HK-2 (cell line): ENCODE measurements at regions not wholly inside any gene's neighbourhood (a gene's known extent, or its start where the extent isn't known, plus 50 kb on each side); places are given as distances from the start of the nearest gene placed in this dataset.

Experiments used
- DNase-seq: peaks from one replicate; pipeline ENCODE4 v3.0.0-alpha.2; 2018; ENCODE audit not compliant: unreplicated experiment

DNA sequence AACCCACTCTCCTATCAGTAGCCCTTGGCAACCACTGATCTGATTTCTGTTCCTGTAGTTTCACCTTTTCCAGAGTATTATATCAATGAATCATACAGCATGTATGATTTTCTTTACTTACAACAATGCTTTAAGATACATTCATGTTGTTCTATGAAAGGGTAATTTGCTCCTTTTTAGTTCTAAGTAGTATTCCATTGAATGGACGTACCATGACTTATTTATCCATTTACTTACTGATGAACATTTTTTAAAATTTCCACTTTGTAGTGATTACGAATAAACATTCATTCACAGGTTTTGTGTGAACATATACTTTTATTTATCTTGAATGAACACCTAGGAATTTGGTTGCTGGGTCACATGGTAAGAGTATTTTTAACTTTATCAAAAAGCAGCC is 620.8 kb downstream of the HTR1A start:
- no peak for DNase-seq

DNA sequence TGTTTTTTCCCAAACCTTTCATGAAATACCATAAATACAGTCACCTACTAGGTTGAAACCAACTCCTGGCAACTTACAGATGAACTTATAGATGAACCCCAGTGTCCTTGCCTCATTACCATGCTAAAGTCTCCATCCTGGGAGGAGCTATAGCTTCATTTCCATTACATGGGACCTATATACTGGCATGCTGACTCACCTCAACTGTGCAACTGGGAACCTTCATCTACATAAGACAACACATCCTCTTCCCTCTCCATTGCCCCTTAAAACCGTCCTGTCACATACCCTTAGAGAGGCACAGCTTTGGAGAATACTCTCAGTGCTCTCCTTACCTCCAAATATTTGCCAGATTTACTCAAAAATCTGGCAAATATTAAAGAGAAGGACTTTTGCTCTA is 638.3 kb downstream of the HTR1A start:
- no peak for DNase-seq

- no peak for DNase-seq
Observed at GRCh38 chr5:63314551-63314950, 647.7 kb downstream of the HTR1A start.

DNA sequence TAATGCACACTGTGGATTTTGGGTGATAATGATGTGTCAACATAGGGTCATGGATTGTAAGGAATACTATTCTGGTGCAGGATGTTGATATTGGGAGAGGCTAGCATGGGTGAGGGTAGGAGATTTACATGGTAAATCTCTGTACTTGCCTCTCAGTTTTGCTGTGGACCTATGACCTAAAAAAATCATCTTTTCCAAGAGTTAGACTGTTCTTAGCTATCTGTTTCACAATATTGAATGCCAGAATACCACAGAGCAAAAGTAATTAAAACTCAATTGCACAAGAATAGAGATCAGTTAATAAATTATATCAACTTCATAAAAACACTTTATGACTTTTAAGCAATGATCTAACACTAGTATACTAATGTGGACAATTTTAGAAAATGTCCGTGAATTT is 651.6 kb downstream of the HTR1A start:
- no peak for DNase-seq

DNA sequence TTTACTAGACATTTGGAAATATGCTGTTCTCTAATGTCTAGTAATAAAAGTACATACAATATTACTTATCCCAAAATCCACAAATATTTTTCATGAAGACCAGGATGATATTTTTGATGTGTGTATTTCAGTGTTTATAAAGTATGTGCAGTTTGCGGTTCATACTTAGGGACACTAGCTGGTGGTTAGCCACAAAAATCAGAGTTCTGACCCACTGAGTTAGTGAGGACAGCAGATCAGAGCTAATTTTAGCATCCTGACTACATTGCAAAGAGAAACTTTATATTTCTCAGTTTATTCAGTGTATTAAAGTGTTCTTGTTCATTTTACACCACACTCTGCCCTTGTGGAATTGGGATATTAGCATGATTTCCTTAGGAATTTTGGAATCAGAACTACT is 655.3 kb downstream of the HTR1A start:
- no peak for DNase-seq

DNA sequence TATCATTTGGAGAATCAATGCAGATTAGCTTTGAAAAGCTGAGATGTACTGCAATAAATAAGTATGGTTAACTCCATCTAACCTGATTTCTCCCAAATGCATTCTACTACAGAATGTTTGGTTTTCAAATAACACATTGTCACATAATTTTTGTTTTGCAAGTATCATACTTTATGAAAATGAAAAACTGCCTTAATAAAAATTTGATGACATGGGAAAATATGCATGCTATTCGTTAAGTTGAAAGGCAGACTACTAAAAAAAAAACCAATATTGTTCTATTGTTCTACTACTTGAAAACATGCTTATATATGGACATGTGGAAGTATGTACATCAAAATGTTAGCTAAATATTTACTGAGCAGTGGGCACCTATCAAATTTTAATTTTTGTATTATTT is 668.9 kb downstream of the HTR1A start:
- no peak for DNase-seq

GRCh38 chr5:63286724-63287123 is 675.5 kb downstream of the HTR1A start:
- no peak for DNase-seq

DNA sequence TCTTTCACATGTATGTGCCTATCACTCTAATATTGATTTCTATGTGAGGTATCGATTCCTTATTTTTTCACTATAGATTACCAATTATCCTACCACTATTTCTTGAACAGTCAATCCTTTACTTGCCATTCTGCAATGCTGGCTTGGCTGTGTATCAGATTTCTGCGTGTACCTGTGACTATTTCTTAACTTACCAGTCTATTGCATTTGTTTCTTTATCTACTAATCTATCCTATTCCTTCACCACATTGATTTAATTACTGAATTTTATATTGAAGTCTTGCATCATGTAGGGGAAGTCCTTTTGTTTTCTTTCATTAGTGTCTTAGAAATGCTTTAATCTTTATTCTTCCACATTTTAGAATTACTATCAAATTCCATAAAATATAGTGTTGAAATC is 684.8 kb downstream of the LRRC70 start:
- DNase-seq: no peak

DNA sequence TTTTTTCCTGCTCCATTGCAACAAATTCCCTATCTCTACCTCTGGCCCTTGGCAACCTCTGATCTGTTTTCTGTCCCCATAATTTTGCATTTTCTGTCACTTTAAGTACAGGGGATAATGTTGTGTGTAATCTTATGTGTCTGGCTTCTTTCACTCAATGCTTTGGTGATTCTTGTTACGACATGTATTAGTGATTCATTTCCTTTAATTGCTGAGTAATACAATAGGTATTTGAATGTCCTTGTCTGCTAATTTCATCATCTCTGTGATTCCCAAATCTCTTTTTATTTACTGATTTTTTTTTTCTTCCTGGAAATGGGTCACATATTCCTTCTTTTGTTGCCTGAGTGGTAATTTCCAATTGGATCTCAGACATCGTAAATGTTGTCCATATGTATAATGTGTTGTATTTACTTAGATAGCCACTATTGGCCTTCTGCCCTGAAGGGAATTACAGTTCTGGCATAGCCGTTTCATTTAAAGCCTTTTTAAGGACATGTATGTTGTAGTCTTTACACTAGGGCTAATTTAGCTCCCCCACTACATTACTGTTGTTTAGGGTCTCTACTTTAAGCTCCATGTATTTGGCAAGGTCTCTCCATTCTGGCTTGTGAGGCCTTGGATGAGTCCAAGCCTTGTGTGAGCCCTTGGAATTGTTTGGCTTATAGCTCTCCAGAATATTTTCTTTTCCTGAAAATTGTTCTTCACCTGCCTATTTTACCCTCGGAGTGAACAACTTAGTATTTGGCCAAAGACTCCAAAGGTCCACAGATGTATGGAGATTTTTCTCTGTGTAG is 683.8 kb downstream of the LRRC70 start:
- DNase-seq: no peak

GRCh38 chr5:63261695-63262094 is 683.1 kb downstream of the LRRC70 start:
- DNase-seq: no peak

DNA sequence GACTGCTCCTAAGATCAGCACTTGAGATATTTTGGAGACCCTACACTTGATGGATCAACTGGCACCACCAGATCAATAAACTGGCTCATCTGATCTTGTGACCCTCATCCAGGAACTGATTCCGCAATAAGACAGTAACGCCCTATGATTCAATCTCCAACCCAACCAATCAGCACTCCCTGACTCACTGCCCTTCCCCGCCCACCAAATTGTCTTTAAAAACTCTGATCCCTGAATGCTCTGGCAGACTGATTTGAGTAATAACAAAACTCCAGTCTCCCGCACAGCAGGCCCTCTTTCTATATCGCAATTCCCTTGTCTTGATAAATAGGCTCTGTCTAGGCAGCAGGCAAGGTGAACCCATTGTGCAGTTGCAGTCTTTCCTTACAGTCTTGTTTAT is 677.0 kb downstream of the LRRC70 start:
- no peak for DNase-seq

- no peak for DNase-seq
Observed at GRCh38 chr5:63250939-63251338, 672.3 kb downstream of the LRRC70 start.

DNA sequence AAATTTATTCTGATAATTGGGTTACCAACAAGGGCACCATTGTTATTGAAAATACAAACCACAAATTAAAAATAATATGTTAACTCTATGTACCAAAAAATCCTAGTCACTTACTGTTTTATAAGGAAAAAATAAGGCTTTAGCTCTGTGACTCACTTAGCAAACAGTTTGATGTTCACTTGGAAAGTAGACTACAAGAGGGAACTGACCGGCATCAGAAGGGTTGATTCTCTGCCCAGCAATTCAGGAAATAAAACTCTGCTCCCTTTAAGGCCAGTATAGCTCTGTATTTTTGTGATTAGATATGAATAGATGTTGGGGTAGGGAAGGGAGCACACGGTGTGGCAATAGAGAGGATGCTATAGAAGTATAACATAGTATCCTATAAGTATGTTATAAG is 671.3 kb downstream of the LRRC70 start:
- no peak for DNase-seq

GRCh38 chr5:63247651-63248050 is 669.0 kb downstream of the LRRC70 start:
- no peak for DNase-seq

- no peak for DNase-seq
Observed at GRCh38 chr5:63245271-63245670, 666.7 kb downstream of the LRRC70 start.

GRCh38 chr5:63240063-63240755 is 661.6 kb downstream of the LRRC70 start:
- DNase-seq: no peak

DNA sequence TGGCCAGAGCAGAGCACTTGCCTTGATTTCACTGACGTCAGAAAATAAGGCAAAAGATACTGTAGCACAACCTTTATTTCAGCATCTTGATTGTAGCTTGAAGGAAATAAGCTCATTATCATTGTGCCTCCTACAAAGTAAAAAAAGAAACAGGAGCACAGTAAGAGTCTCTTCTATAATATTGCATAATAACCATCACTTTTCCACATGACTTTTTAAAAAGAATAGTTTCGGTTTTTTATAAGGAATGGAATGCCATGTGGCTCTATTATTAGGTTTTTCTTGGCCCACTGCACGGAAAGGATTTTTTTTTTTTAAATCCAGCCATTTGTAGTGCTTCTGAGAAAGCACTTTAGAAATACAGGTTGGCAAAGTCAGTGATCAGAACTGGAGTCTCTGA is 655.3 kb downstream of the LRRC70 start:
- no peak for DNase-seq

GRCh38 chr5:63233361-63233760 is 654.7 kb downstream of the LRRC70 start:
- no peak for DNase-seq

DNA sequence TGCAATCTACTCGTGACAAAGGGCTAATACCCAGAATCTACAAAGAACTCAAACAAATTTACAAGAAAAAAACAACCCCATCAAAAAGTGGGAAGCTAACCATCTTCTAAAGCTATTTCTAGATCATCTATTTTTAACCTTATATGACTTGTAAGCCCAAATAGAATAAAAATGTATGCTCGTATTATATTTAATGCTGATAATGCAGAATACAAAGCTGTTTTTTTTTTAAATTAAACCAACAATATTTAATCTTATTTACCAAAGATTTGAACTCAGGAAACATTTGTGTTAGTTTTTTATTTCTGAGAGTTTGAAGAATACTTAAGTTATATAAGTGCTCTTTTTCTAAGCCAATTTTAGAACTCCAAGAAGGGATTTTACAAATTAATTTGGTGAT is 652.1 kb downstream of the LRRC70 start:
- DNase-seq: no peak

DNA sequence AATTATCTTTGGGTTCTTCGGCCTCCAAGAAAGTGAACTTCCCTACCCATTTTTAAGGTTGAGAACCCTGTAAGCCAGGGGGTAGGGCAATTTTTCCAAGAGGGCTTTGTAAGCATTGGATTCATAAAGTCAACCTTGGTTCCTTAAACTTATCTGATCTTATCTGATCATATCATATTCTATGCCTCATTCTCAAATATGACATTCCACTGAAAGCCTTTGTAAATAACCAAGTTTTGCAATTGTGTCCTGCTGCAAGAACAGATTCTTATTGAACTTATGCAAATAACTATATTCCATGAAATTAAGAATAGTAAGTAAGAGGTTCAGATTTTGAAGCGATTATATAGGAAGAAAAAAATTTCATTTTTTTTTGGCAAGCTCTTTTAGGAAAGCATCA is 649.5 kb downstream of the LRRC70 start:
- no peak for DNase-seq

DNA sequence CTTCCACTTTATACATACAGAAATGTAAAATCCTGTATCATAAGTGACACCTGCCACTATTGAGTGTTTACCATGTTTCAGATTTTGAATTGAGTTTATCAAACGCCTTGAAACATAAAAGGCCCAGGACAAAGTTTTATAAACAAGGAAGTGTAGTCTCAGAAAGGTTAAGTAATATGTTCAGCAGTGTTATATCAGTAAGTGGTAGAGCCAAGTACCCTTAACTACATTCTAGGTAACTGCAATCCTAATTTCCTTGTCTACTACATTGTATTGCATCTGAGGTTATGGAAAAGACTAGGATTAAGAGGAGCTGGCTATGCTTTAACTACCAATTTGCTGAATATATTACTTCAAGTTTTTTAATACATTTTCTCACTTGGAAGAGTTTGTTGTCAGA is 641.6 kb downstream of the LRRC70 start:
- DNase-seq: no peak

GRCh38 chr5:63217422-63217821 is 638.8 kb downstream of the LRRC70 start:
- no peak for DNase-seq

DNA sequence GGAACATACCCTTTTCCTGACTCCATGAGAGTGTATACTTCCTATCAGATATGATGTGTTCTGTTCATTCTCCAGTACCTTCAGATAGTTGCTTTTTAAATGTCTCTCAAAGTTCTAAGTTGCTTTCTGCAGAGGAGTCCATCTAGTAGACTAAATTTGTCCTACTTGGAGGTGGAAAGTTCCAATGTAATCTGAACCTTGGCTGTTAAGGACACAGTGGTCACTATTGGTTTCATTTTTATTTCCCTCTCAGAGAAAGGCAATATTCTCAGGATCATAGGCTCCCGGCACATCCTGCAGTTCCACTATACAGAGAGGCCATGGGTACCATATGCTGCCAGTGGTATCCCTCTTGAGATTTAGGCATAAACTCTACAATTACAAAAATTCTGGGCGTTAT is 634.6 kb downstream of the LRRC70 start:
- DNase-seq: no peak
